WTC11 (cell line): ENCODE measurements at regions not wholly inside any gene's neighbourhood (a gene's known extent, or its start where the extent isn't known, plus 50 kb on each side); places are given as distances from the start of the nearest gene placed in this dataset.

Experiments
- ATAC-seq: fragments of 200-7000 bp; cut with Tn5 transposase; 2 replicates; pipeline ENCODE4 v1.10.0; 2021; ENCODE audit warnings: mild to moderate bottlenecking, moderate library complexity
- CTCF ChIA-PET: fragments of 300-600 bp; sonication (Branson Sonifier 250); formaldehyde crosslinking; loops from one replicate; lab custom pipeline; 2021; ENCODE audit warnings: antibody characterized with exemption; lab: Charles Lee
- POLR2A ChIA-PET: fragments of 350-600 bp; sonication (Branson Sonifier 250); formaldehyde crosslinking; loops from one replicate; lab custom pipeline; 2021; ENCODE audit warnings: antibody characterized with exemption; lab: Charles Lee
- DNase-seq: peaks from one replicate; pipeline ENCODE4 v3.0.0; 2021; ENCODE audit warnings: low spot score
- H3K27ac Mint-ChIP-seq: 2 replicates; pipeline ENCODE4 v1.8.0; 2021; ENCODE audit warnings: mixed read lengths
- H3K27me3 Mint-ChIP-seq: 2 replicates; pipeline ENCODE4 v1.8.0; 2021; ENCODE audit warnings: low read depth, mild to moderate bottlenecking, moderate library complexity, mixed read lengths
- H3K36me3 Mint-ChIP-seq: 2 replicates; pipeline ENCODE4 v1.8.0; 2021; ENCODE audit warnings: mixed read lengths
- H3K4me1 Mint-ChIP-seq: 2 replicates; pipeline ENCODE4 v1.8.0; 2022; ENCODE audit warnings: mixed read lengths
- H3K4me3 Mint-ChIP-seq: 2 replicates; pipeline ENCODE4 v1.8.0; 2021; ENCODE audit warnings: mild to moderate bottlenecking, moderate library complexity, mixed read lengths
- H3K9me3 Mint-ChIP-seq: 2 replicates; pipeline ENCODE4 v1.8.0; 2021; ENCODE audit warnings: mixed read lengths
- ELF4 ChIP-seq: sonication (generic); formaldehyde crosslinking; IDR thresholded peaks from 2 replicates; pipeline ENCODE4 v1.8.1; 2022; ENCODE audit warnings: low read depth, mild to moderate bottlenecking, moderate library complexity, missing genetic modification reagents
- GRHL2 ChIP-seq: fragments of 250-450 bp; sonication (Bioruptor Pico); IDR thresholded peaks from 2 replicates; pipeline ENCODE4 v1.8.0; 2022; ENCODE audit warnings: mild to moderate bottlenecking, moderate library complexity; ENCODE audit not compliant: insufficient replicate concordance, severe bottlenecking
- PRRX2 ChIP-seq: fragments of 250-450 bp; sonication (Bioruptor Pico); IDR thresholded peaks from 2 replicates; pipeline ENCODE4 v1.8.0; 2021; ENCODE audit warnings: mild to moderate bottlenecking
- TEAD4 ChIP-seq: sonication (generic); formaldehyde crosslinking; IDR thresholded peaks from 2 replicates; pipeline ENCODE4 v1.8.0; 2022; ENCODE audit warnings: mild to moderate bottlenecking, missing genetic modification reagents
- TP53 ChIP-seq: sonication (generic); formaldehyde crosslinking; IDR thresholded peaks from 2 replicates; pipeline ENCODE4 v1.8.1; 2023; ENCODE audit warnings: mild to moderate bottlenecking, missing genetic modification reagents
- ZNF121 ChIP-seq: sonication (generic); formaldehyde crosslinking; IDR thresholded peaks from 2 replicates; pipeline ENCODE4 v1.8.0; 2023; ENCODE audit warnings: missing genetic modification reagents
- ZNF138 ChIP-seq: sonication (generic); formaldehyde crosslinking; conservative IDR thresholded peaks from 2 replicates; pipeline ENCODE4 v1.8.1; 2022; ENCODE audit warnings: mild to moderate bottlenecking, moderate library complexity, missing genetic modification reagents
- ZNF263 ChIP-seq: sonication (generic); formaldehyde crosslinking; IDR thresholded peaks from 2 replicates; pipeline ENCODE4 v1.8.1; 2022; ENCODE audit warnings: low read depth, mild to moderate bottlenecking, moderate library complexity, missing genetic modification reagents
- ZNF317 ChIP-seq: sonication (generic); formaldehyde crosslinking; IDR thresholded peaks from 2 replicates; pipeline ENCODE4 v1.8.1; 2023; ENCODE audit warnings: low read depth, mild to moderate bottlenecking, moderate library complexity, missing genetic modification reagents, borderline replicate concordance
- ZNF671 ChIP-seq: fragments of 250-450 bp; sonication (Bioruptor Pico); IDR thresholded peaks from 2 replicates; pipeline ENCODE4 v1.8.0; 2021; ENCODE audit warnings: mild to moderate bottlenecking
- TF ChIP-seq, protein P1 (sequence below): fragments of 250-450 bp; sonication (Bioruptor Pico); IDR thresholded peaks from 2 replicates; pipeline ENCODE4 v2.1.2; 2022; ENCODE audit warnings: mild to moderate bottlenecking, moderate library complexity
- TF ChIP-seq, protein P2 (sequence below): sonication (generic); formaldehyde crosslinking; conservative IDR thresholded peaks from 2 replicates; pipeline ENCODE4 v1.8.1; 2022; ENCODE audit warnings: mild to moderate bottlenecking, missing genetic modification reagents
- TF ChIP-seq, protein P3 (sequence below): sonication (generic); formaldehyde crosslinking; IDR thresholded peaks from 2 replicates; pipeline ENCODE4 v1.8.1; 2022; ENCODE audit warnings: missing genetic modification reagents, borderline replicate concordance
- TF ChIP-seq, protein P4 (sequence below): sonication (generic); formaldehyde crosslinking; IDR thresholded peaks from 2 replicates; pipeline ENCODE4 v1.8.1; 2023; ENCODE audit warnings: mild to moderate bottlenecking, missing genetic modification reagents, moderate library complexity
- TF ChIP-seq, protein P5 (sequence below): sonication (generic); formaldehyde crosslinking; IDR thresholded peaks from 2 replicates; pipeline ENCODE4 v1.8.1; 2022; ENCODE audit warnings: low read depth, missing genetic modification reagents, borderline replicate concordance
- TF ChIP-seq, protein P6 (sequence below): sonication (generic); formaldehyde crosslinking; IDR thresholded peaks from 2 replicates; pipeline ENCODE4 v1.8.1; 2023; ENCODE audit warnings: mild to moderate bottlenecking, missing genetic modification reagents, moderate library complexity
- TF ChIP-seq, protein P7 (sequence below): sonication (generic); formaldehyde crosslinking; IDR thresholded peaks from 2 replicates; pipeline ENCODE4 v1.8.0; 2022; ENCODE audit warnings: mild to moderate bottlenecking, missing genetic modification reagents
- TF ChIP-seq, protein P8 (sequence below): sonication (generic); formaldehyde crosslinking; IDR thresholded peaks from 2 replicates; pipeline ENCODE4 v1.8.0; 2022; ENCODE audit warnings: mild to moderate bottlenecking, missing genetic modification reagents

DNA sequence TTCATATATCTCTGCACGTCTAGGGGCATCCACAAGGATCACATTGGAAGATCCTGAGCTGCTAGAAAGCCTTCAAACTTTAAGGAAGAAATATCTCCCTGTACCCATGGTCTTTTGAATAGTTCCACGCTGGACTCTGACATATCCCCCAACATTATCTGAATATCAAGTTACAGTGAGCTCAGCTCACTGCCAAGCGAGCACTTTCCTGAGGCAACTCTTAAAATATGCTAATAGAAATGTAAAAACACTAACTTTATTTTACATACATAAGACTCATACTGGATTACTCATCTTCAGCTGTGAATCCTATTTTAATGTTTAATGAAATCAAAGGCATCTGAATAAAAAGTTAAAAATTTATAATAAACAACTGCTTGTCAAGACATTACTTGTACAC is 420.2 kb upstream of the CCDC54 start:
- Mint-ChIP-seq H3K4me3 (no peak overlapping the region), H3K27me3 (no peaks in the 10 kb centered on the region; the same call in 1 of the 2 replicates), H3K9me3 (peaks cover 35% of the 10 kb centered on the region), H3K4me1 (0 out of 2 replicates have a peak, but pooled peaks cover 3% of the 10 kb centered on the region), H3K36me3 (peaks cover 26% of the 10 kb centered on the region), H3K27ac (no peak overlapping the region)
- DNase-seq: no peak
- ChIA-PET POLR2A (no interaction called here), CTCF (no interaction called here)
- ATAC-seq: no peak
- TF ChIP-seq, protein P1, sequence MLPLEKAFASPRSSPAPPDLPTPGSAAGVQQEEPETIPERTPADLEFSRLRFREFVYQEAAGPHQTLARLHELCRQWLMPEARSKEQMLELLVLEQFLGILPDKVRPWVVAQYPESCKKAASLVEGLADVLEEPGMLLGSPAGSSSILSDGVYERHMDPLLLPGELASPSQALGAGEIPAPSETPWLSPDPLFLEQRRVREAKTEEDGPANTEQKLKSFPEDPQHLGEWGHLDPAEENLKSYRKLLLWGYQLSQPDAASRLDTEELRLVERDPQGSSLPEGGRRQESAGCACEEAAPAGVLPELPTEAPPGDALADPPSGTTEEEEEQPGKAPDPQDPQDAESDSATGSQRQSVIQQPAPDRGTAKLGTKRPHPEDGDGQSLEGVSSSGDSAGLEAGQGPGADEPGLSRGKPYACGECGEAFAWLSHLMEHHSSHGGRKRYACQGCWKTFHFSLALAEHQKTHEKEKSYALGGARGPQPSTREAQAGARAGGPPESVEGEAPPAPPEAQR: no peak
- TF ChIP-seq ZNF317: no peak
- no peak for TF ChIP-seq TP53 (CRISPR knock-in tag)
- TF ChIP-seq TEAD4 (CRISPR knock-in tag): no peak

DNA sequence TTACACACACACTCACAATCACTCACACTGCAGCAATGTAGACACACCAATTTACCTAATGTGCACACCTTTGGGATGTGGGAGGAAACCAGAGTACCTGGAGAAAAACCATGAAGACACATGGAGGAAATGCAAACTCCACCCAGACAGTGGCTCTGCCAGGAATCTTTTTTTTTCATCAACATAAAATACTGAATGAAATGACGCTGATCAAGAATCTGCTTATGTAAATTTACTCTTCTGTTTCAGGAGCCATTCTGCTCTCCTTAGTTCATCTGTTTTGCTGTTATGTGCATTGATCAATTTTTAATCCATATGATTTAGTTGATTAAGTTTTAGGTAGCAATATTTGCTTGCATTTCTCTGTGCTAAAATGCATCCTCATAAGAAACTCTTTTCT is 414.2 kb upstream of the CCDC54 start:
- TF ChIP-seq PRRX2 (CRISPR knock-in tag) (no peak), ZNF121 (no peak), ELF4 (CRISPR knock-in tag) (no peak), ZNF263 (CRISPR knock-in tag) (no peak)
- TF ChIP-seq, protein P2, sequence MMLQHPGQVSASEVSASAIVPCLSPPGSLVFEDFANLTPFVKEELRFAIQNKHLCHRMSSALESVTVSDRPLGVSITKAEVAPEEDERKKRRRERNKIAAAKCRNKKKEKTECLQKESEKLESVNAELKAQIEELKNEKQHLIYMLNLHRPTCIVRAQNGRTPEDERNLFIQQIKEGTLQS (CRISPR knock-in tag): no peak
- TF ChIP-seq, protein P3, sequence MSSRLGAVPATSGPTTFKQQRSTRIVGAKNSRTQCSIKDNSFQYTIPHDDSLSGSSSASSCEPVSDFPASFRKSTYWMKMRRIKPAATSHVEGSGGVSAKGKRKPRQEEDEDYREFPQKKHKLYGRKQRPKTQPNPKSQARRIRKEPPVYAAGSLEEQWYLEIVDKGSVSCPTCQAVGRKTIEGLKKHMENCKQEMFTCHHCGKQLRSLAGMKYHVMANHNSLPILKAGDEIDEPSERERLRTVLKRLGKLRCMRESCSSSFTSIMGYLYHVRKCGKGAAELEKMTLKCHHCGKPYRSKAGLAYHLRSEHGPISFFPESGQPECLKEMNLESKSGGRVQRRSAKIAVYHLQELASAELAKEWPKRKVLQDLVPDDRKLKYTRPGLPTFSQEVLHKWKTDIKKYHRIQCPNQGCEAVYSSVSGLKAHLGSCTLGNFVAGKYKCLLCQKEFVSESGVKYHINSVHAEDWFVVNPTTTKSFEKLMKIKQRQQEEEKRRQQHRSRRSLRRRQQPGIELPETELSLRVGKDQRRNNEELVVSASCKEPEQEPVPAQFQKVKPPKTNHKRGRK (CRISPR knock-in tag): no peak
- TF ChIP-seq, protein P4, sequence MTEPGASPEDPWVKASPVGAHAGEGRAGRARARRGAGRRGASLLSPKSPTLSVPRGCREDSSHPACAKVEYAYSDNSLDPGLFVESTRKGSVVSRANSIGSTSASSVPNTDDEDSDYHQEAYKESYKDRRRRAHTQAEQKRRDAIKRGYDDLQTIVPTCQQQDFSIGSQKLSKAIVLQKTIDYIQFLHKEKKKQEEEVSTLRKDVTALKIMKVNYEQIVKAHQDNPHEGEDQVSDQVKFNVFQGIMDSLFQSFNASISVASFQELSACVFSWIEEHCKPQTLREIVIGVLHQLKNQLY (CRISPR knock-in tag): no peak
- TF ChIP-seq, protein P5, sequence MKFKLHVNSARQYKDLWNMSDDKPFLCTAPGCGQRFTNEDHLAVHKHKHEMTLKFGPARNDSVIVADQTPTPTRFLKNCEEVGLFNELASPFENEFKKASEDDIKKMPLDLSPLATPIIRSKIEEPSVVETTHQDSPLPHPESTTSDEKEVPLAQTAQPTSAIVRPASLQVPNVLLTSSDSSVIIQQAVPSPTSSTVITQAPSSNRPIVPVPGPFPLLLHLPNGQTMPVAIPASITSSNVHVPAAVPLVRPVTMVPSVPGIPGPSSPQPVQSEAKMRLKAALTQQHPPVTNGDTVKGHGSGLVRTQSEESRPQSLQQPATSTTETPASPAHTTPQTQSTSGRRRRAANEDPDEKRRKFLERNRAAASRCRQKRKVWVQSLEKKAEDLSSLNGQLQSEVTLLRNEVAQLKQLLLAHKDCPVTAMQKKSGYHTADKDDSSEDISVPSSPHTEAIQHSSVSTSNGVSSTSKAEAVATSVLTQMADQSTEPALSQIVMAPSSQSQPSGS: no peak
- DNase-seq (no peak), ATAC-seq (no peak)
- Mint-ChIP-seq H3K4me3 (no peak overlapping the region), H3K27ac (no peak overlapping the region), H3K9me3 (peaks cover 2% of the 10 kb centered on the region), H3K27me3 (no peaks in the 10 kb centered on the region), H3K36me3 (peaks cover 3% of the 10 kb centered on the region; the same call in 1 of the 2 replicates), H3K4me1 (peaks cover 20% of the 10 kb centered on the region)
- CTCF ChIA-PET: no interaction called here
- POLR2A ChIA-PET: no interaction called here

DNA sequence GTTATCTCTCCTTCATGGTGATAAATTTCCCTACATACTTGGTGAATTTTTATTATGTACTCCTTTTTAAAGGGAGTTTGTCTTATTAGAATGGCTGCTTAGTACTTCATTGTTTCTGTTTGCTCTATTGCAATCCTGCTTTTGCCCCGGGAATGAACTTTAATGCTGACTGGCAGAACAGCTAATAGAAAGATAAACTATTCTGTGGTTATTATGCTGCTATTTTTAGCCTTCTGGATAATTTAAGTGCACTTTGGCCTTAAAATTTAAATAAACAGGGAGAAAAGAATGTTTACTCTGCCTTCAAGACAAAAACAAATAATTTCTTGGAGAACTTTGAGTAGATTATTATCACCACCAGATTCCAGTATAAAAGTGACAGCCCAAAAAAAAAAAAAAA is 413.8 kb upstream of the CCDC54 start:
- CTCF ChIA-PET: no interaction called here
- no peak for DNase-seq
- TF ChIP-seq ZNF671 (no peak), GRHL2 (CRISPR knock-in tag) (no peak), ZNF138 (CRISPR knock-in tag) (no peak)
- TF ChIP-seq, protein P6, sequence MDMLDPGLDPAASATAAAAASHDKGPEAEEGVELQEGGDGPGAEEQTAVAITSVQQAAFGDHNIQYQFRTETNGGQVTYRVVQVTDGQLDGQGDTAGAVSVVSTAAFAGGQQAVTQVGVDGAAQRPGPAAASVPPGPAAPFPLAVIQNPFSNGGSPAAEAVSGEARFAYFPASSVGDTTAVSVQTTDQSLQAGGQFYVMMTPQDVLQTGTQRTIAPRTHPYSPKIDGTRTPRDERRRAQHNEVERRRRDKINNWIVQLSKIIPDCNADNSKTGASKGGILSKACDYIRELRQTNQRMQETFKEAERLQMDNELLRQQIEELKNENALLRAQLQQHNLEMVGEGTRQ (CRISPR knock-in tag): no peak
- TF ChIP-seq, protein P1: no peak
- TF ChIP-seq, protein P7, sequence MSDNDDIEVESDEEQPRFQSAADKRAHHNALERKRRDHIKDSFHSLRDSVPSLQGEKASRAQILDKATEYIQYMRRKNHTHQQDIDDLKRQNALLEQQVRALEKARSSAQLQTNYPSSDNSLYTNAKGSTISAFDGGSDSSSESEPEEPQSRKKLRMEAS: no peak
- TF ChIP-seq, protein P8, sequence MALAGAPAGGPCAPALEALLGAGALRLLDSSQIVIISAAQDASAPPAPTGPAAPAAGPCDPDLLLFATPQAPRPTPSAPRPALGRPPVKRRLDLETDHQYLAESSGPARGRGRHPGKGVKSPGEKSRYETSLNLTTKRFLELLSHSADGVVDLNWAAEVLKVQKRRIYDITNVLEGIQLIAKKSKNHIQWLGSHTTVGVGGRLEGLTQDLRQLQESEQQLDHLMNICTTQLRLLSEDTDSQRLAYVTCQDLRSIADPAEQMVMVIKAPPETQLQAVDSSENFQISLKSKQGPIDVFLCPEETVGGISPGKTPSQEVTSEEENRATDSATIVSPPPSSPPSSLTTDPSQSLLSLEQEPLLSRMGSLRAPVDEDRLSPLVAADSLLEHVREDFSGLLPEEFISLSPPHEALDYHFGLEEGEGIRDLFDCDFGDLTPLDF (CRISPR knock-in tag): no peak
- peaks cover 20% of the 10 kb centered on the region for H3K4me1 Mint-ChIP-seq
- no peak for ATAC-seq
- POLR2A ChIA-PET: interaction anchor here (0.7 kb wide), 1 partner anchor 315 kb away, joined by 6 read pairs; no protein-coding TSS in a partner anchor
- no peak overlapping the region for H3K27ac Mint-ChIP-seq
- H3K27me3 Mint-ChIP-seq: no peaks in the 10 kb centered on the region
- H3K9me3 Mint-ChIP-seq: no peaks in the 10 kb centered on the region; the same call in 1 of the 2 replicates
- no peaks in the 10 kb centered on the region for H3K36me3 Mint-ChIP-seq
- H3K4me3 Mint-ChIP-seq: no peak overlapping the region
